Inflammatory macrophage (primary cell): ENCODE measurements at regions not wholly inside any gene's neighbourhood (a gene's known extent, or its start where the extent isn't known, plus 50 kb on each side); places are given as distances from the start of the nearest gene placed in this dataset.
"Not testable (repeated sequence)": the region's sequence is repeated elsewhere in the genome, so short reads cannot be mapped to it uniquely, and the experiment has no call there.

Experiments used
- DNase-seq, 2 donors: peaks; one replicate each; pipeline ENCODE4 v3.0.0-alpha.2; 2020 to 2022

- peak; percentile 19 to 30 for DNase-seq
Measured at GRCh38 chr6:11961923-11962322, 50.2 kb upstream of the HIVEP1 start.

GRCh38 chr6:11960909-11961779, 51.0 kb upstream of the HIVEP1 start:
- DNase-seq, result no peak

GRCh38 chr6:11956781-11957180, 55.3 kb upstream of the HIVEP1 start:
- no peak for DNase-seq

GRCh38 chr6:11953641-11954040, 58.5 kb upstream of the HIVEP1 start:
- DNase-seq, result no peak

- no peak for DNase-seq
Measured at GRCh38 chr6:11952316-11952715, 59.8 kb upstream of the HIVEP1 start.

GRCh38 chr6:11951868-11952267, 60.2 kb upstream of the HIVEP1 start:
- DNase-seq, result no peak

GRCh38 chr6:11950109-11950508, 62.0 kb upstream of the HIVEP1 start:
- no peak for DNase-seq

- DNase-seq, result no peak
Measured at GRCh38 chr6:11947575-11947974, 64.5 kb upstream of the HIVEP1 start.

- DNase-seq, result no peak
Measured at GRCh38 chr6:11947063-11947462, 65.0 kb upstream of the HIVEP1 start.

GRCh38 chr6:11944111-11944510, 68.0 kb upstream of the HIVEP1 start:
- no peak for DNase-seq

GRCh38 chr6:11943060-11943459, 69.1 kb upstream of the HIVEP1 start:
- DNase-seq, result no peak

GRCh38 chr6:11942185-11942864, 69.8 kb upstream of the HIVEP1 start:
- DNase-seq, result no peak

GRCh38 chr6:11940532-11941166, 71.5 kb upstream of the HIVEP1 start:
- DNase-seq, result not testable (repeated sequence)

GRCh38 chr6:11938285-11938890, 73.7 kb upstream of the HIVEP1 start:
- peak in 1 of 2 donors; percentile 15 for DNase-seq

GRCh38 chr6:11934638-11935037, 77.5 kb upstream of the HIVEP1 start:
- no peak for DNase-seq

GRCh38 chr6:11932892-11933291, 79.2 kb upstream of the HIVEP1 start:
- not testable (repeated sequence) for DNase-seq

GRCh38 chr6:11931296-11932035, 80.6 kb upstream of the HIVEP1 start:
- no peak for DNase-seq

- DNase-seq, result not testable (repeated sequence)
Measured at GRCh38 chr6:11930834-11931233, 81.3 kb upstream of the HIVEP1 start.

- DNase-seq, result no peak
Measured at GRCh38 chr6:11930240-11930639, 81.9 kb upstream of the HIVEP1 start.

- DNase-seq, result no peak
Measured at GRCh38 chr6:11929241-11929835, 82.8 kb upstream of the HIVEP1 start.

GRCh38 chr6:11926594-11927407, 85.3 kb upstream of the HIVEP1 start:
- no peak for DNase-seq
